Body of pancreas (tissue), 4 donors: ENCODE measurements at regions not wholly inside any gene's neighbourhood (a gene's known extent, or its start where the extent isn't known, plus 50 kb on each side); places are given as distances from the start of the nearest gene placed in this dataset.
"Not testable (repeated sequence)": the region's sequence is repeated elsewhere in the genome, so short reads cannot be mapped to it uniquely, and the experiment has no call there.

Experiments used
- POLR2A ChIP-seq, 3 donors: fragments of 450-650 bp; IDR thresholded peaks; one replicate each; pipeline ENCODE4 v1.6.1; 2016; ENCODE audit warnings: antibody characterized with exemption in 3 of 3, mild to moderate bottlenecking in 2 of 3
- TF ChIP-seq, protein P1 (sequence below), 7 experiments: fragments of 450-650 bp in 4 of 7; fragments of 200-600 bp in 3 of 7; sonication (generic) in 3 of 7; IDR thresholded peaks; one replicate each; pipeline ENCODE4 v1.5.1; 2016 to 2019; ENCODE audit warnings: antibody characterized with exemption in 7 of 7

DNA sequence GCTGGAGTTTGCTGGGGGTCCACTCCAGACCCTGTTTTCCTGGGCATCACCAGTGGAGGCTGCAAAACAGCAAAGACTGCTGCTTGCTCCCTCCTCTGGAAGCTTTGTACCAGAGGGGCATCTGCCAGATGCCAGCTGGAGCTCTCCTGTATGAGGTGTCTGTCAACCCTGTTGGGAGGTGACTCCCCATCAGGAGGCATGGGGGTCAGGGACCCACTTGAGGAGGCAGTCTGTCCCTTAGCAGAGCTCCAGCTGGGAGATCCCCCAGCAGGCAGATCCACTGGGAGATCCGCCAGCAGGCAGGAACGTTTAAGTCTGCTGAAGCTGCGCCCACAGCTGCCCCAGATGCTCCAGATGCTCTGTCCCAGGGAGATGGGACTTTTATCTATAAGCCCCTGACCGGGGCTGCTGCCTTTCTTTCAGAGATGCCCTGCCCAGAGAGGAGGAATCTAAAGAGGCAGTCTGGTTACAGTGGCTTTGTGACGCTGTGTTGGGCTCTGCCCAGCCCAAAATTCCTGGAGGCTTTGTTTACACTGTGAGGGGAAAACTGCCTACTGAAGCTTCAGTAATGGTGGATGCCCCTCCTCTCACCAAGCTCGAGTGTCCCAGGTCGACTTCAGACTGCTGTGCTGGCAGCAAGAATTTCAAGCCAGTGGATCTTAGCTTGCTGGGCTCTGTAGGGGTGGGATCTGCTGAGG is 260.5 kb upstream of the SLC8A1 start:
- TF ChIP-seq, protein P1, sequence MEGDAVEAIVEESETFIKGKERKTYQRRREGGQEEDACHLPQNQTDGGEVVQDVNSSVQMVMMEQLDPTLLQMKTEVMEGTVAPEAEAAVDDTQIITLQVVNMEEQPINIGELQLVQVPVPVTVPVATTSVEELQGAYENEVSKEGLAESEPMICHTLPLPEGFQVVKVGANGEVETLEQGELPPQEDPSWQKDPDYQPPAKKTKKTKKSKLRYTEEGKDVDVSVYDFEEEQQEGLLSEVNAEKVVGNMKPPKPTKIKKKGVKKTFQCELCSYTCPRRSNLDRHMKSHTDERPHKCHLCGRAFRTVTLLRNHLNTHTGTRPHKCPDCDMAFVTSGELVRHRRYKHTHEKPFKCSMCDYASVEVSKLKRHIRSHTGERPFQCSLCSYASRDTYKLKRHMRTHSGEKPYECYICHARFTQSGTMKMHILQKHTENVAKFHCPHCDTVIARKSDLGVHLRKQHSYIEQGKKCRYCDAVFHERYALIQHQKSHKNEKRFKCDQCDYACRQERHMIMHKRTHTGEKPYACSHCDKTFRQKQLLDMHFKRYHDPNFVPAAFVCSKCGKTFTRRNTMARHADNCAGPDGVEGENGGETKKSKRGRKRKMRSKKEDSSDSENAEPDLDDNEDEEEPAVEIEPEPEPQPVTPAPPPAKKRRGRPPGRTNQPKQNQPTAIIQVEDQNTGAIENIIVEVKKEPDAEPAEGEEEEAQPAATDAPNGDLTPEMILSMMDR (IDR thresholded peaks at IDR 0.05) = not testable (repeated sequence)
- not testable (repeated sequence) for TF ChIP-seq POLR2A (IDR thresholded peaks at IDR 0.05)
